Fibroblast of pulmonary artery (primary cell): ENCODE measurements at regions not wholly inside any gene's neighbourhood (a gene's known extent, or its start where the extent isn't known, plus 50 kb on each side); places are given as distances from the start of the nearest gene placed in this dataset.

Source experiments
- DNase-seq: peaks from one replicate; pipeline ENCODE4 v3.0.0-alpha.2; 2010; ENCODE audit warnings: low read depth
- H3K4me3 ChIP-seq: replicated peaks from 2 replicates; pipeline ENCODE4 v1.5.1; 2011; ENCODE audit warnings: low read depth, mild to moderate bottlenecking, control low read depth, low read length, moderate library complexity
- TF ChIP-seq, protein P1 (sequence below): IDR thresholded peaks from 2 replicates; pipeline ENCODE4 v1.5.1; 2011; ENCODE audit warnings: mild to moderate bottlenecking, control low read depth, low read length, inconsistent platforms; ENCODE audit errors: missing control alignments

- no peak overlapping the region for H3K4me3 ChIP-seq
- DNase-seq: no peak
- TF ChIP-seq, protein P1, sequence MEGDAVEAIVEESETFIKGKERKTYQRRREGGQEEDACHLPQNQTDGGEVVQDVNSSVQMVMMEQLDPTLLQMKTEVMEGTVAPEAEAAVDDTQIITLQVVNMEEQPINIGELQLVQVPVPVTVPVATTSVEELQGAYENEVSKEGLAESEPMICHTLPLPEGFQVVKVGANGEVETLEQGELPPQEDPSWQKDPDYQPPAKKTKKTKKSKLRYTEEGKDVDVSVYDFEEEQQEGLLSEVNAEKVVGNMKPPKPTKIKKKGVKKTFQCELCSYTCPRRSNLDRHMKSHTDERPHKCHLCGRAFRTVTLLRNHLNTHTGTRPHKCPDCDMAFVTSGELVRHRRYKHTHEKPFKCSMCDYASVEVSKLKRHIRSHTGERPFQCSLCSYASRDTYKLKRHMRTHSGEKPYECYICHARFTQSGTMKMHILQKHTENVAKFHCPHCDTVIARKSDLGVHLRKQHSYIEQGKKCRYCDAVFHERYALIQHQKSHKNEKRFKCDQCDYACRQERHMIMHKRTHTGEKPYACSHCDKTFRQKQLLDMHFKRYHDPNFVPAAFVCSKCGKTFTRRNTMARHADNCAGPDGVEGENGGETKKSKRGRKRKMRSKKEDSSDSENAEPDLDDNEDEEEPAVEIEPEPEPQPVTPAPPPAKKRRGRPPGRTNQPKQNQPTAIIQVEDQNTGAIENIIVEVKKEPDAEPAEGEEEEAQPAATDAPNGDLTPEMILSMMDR: no peak
These were observed 480.7 kb upstream of the SUCLG2 start for GRCh38 chr3:68135067-68135466.

DNA sequence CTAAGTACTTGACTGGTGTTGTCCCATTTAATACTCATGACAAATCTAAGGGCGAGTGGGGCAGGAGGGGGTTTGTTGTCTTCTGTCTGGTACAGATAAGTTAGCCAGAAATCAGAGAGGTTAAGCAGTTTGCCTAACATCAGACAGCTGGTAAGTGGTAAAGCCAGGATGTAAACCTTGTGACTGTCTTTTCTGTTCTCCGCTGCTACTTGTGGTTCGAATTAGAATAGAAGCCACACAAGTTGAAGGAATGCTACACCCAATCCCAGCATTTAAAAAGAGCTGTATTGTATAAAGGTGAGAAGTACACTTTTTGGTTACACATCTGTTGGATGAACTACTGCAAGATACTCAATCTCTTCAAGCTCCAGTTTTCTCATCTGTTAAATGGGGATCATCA, 474.7 kb upstream of the SUCLG2 start:
- H3K4me3 ChIP-seq: no peak overlapping the region
- no peak for DNase-seq
- TF ChIP-seq, protein P1: no peak

DNA sequence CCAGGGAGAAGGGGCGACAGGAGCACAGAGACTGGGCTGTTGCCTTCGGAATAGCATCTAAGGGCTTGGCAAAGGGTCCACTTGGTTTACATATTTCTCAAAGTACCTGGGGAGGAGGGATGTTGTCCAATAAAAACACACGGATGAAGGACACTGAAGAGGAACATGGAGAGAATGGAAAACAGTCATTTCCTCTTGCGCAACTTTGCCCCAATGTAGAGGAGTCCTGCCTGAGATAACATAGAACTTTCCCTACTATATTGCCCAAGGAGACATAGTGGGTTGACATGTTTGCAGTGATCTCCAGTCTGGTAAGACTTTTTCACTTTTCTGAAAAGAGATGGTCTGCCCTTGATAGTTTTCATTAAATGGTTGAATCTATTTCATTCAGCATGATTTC, 468.8 kb upstream of the SUCLG2 start:
- no peak overlapping the region for H3K4me3 ChIP-seq
- no peak for DNase-seq
- TF ChIP-seq, protein P1: no peak

DNA sequence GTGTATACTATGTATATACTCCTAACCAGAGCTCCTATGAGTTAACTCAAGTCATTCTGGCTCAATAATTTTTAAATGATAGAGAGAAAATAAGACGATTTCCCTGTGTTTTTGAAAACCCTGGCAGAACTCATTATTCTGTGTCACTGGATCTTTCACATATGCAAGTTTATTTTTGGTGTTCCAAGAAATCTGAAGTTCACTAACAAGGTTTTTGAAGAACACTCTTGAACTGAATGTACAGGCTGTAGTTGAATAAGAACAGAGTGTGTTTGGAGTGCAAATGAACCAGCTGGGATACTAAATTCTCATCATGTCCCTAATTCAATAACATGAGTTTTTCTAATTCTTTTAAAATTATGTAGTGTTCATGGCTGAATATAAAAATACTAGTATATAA, 466.9 kb upstream of the SUCLG2 start:
- TF ChIP-seq, protein P1: no peak
- no peak overlapping the region for H3K4me3 ChIP-seq
- DNase-seq: no peak

DNA sequence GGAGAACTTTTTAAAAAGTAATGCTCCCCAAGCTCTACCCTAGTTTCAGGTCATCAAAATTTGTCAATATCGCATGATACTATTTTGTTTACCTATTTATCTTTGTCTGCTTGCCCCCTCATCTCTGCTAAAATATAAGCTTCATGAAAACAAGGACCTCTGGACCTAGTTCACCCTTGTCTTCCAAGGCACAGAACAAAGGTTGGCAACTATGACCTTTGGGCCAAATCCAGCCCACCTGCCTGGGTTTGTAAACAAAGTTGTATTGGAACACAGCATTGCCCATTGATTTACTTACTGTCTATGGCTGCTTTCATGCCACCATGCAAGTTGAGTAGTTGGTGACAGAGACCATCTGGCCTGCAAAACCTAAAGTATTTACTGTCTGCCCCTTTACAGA, 462.2 kb upstream of the SUCLG2 start:
- no peak for DNase-seq
- no peak overlapping the region for H3K4me3 ChIP-seq
- TF ChIP-seq, protein P1: no peak

DNA sequence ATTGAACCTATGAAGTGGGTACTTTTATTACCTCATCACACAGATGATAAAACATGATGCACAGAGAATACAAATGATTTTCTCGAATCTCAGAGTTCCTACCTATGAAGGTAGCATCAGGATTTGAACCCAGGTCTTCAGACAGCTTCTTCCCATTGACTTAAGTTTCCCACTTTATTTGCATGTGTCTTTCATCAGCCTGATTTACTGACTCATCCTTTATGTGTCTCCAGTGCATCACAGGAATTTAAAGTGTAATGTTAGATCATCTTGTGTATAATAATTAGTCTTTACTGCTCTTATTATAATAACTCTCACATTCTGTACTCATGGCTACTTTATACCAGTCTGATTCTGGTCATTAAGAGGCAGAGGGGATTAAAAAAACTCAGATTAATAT, 449.4 kb upstream of the SUCLG2 start:
- DNase-seq: no peak
- TF ChIP-seq, protein P1: no peak
- H3K4me3 ChIP-seq: no peak overlapping the region

DNA sequence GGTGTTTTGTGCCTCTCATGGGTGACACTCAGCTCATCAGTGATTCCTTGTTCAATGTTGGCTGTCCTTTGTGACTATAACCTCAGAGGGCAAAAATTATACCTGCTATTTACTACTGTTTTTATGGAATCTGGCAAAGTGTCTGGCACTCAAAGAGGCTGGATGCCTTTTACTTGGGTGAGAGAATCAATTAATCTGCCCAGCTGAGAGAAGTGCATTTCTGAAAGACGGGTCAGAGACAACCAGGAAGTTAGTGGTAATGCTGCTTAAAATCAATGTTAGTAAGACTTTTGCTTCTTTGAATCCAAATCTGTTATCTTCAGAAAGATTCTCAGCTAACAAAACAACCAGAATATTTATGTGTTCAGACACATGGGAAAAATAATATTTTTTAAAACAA, 436.2 kb upstream of the SUCLG2 start:
- no peak for DNase-seq
- H3K4me3 ChIP-seq: no peak overlapping the region
- TF ChIP-seq, protein P1: no peak
